ENCODE measurements at regions not wholly inside any gene's neighbourhood (a gene's known extent, or its start where the extent isn't known, plus 50 kb on each side); places are given as distances from the start of the nearest gene placed in this dataset.
A peak's percentile ranks its signal among the peaks of the same experiment; 100 is the strongest.

DNA sequence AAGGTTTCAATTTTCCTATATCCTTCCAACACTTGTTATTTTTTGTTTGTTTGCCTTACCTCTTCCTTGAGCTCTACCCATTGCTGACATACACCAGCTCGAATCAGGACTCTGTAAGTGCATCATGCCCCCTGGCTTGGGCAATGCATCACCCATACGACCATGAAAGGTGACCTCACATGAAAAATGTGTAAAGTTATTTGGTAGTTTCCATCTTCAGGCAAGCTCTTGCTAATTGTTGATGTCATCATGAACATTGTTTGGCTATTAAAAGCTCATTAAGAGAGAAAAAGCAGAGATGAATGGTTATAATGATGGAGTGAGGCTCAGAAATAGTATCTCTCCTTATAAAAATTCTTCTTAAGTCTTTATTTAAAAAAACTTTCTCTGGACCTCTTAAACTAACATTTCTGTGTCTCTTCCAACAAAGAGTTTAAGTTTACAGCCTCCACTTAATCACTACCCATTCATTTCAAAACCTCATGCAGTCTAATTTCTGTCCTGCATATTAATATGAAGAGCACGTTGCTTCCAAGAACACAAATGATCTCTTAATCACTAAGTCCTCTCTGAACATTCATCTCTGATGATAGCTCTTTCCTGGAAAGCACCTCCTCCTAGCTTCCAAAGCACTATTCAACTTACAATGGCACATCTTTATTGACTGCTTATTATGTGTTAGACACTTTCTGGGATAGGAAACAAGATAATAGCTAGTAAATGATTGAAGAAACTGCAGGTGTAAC, 236.3 kb downstream of the NFKBIZ start:
- Histone ChIP-seq H3K27ac (no peak overlapping the region), H3K9me3 (no peaks in the 10 kb centered on the region), H3K27me3 (no peaks in the 10 kb centered on the region), H3K36me3 (no peaks in the 10 kb centered on the region), H3K4me3 (no peak overlapping the region), H3K4me1 (peaks cover 15 to 20% of the 10 kb centered on the region in 2 donors)
- TF ChIP-seq, protein P1, sequence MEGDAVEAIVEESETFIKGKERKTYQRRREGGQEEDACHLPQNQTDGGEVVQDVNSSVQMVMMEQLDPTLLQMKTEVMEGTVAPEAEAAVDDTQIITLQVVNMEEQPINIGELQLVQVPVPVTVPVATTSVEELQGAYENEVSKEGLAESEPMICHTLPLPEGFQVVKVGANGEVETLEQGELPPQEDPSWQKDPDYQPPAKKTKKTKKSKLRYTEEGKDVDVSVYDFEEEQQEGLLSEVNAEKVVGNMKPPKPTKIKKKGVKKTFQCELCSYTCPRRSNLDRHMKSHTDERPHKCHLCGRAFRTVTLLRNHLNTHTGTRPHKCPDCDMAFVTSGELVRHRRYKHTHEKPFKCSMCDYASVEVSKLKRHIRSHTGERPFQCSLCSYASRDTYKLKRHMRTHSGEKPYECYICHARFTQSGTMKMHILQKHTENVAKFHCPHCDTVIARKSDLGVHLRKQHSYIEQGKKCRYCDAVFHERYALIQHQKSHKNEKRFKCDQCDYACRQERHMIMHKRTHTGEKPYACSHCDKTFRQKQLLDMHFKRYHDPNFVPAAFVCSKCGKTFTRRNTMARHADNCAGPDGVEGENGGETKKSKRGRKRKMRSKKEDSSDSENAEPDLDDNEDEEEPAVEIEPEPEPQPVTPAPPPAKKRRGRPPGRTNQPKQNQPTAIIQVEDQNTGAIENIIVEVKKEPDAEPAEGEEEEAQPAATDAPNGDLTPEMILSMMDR (IDR thresholded peaks at IDR 0.05 in 4 of 5, conservative IDR thresholded peaks at IDR 0.05 in 1 of 5): no peak
- TF ChIP-seq POLR2A (IDR thresholded peaks at IDR 0.05): no peak
- in situ Hi-C loops (cut with MboI; ENCODE audit: low sequenced_read_pairs in 4 of 4) (no loop called here), intact Hi-C loops (cut with DNase I; ENCODE audit: low total_unique reads) (loop anchor here (10.0 kb wide), 1 partner anchor 281 kb away; no protein-coding TSS in a partner anchor)
- ATAC-seq: no peak
- DNase-seq: no peak

DNA sequence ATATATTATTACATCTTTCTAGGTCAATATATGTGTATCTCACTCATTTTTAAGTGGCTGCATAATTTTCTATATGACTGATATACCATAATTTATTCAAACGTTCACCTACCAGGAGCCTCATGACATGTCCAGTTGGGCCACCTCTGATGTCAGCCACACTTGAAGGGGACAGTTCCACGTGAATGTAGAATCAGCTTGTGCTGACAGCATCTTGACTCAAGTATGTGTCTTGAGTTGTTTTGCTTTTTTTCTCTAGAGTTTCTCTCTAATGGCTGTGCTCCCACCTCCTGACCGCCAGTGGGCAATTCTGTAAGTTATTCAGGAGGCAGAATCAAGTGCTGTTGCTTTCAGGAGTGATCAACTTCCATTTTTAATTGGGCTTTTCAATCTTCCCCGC, 237.9 kb downstream of the NFKBIZ start:
- H3K27ac ChIP-seq: no peak overlapping the region
- in situ Hi-C loops (cut with MboI; ENCODE audit: low sequenced_read_pairs in 4 of 4) (no loop called here), intact Hi-C loops (cut with DNase I; ENCODE audit: low total_unique reads) (loop anchor here (10.0 kb wide), 1 partner anchor 282 kb away; no protein-coding TSS in a partner anchor)
- H3K27me3 ChIP-seq: no peaks in the 10 kb centered on the region
- ATAC-seq (no peak), DNase-seq (no peak)
- H3K4me1 ChIP-seq: peaks cover 20 to 28% of the 10 kb centered on the region in 2 donors
- H3K4me3 ChIP-seq: no peak overlapping the region
- H3K9me3 ChIP-seq: no peaks in the 10 kb centered on the region
- no peaks in the 10 kb centered on the region for H3K36me3 ChIP-seq
- TF ChIP-seq POLR2A (IDR thresholded peaks at IDR 0.05): no peak
- TF ChIP-seq, protein P1 (IDR thresholded peaks at IDR 0.05 in 4 of 5, conservative IDR thresholded peaks at IDR 0.05 in 1 of 5): no peak

DNA sequence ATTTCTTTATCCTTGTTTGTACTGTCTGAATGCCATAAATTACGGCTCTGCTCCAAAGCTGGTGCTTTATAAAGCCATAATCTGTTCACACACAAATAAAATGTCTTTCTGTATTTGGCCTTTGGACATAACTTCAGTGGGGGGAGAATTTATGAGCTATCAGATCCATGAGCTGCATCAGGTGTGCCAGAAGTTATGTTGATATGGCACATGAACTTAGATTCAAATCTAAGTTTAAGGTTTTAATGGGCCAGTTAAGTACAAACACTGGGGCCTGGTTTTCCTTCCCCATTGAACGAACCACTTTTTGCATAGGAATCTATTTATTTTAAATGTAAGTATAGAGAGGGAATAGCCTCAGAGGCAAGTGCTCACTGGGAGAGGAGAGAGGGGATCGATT, 239.9 kb downstream of the NFKBIZ start:
- peaks cover 20 to 28% of the 10 kb centered on the region in 2 donors for H3K4me1 ChIP-seq
- no peaks in the 10 kb centered on the region for H3K9me3 ChIP-seq
- in situ Hi-C loops (cut with MboI; ENCODE audit: low sequenced_read_pairs in 4 of 4) (no loop called here), intact Hi-C loops (cut with DNase I; ENCODE audit: low total_unique reads) (loop anchor here (10.0 kb wide), 1 partner anchor 284 kb away; no protein-coding TSS in a partner anchor)
- ATAC-seq: no peak
- DNase-seq: no peak
- no peaks in the 10 kb centered on the region for H3K27me3 ChIP-seq
- H3K27ac ChIP-seq: peak overlapping the region; percentile 69 to 81 (median 75)
- no peaks in the 10 kb centered on the region for H3K36me3 ChIP-seq
- TF ChIP-seq POLR2A (IDR thresholded peaks at IDR 0.05): no peak
- TF ChIP-seq, protein P1 (IDR thresholded peaks at IDR 0.05 in 4 of 5, conservative IDR thresholded peaks at IDR 0.05 in 1 of 5): no peak
- no peak overlapping the region for H3K4me3 ChIP-seq

DNA sequence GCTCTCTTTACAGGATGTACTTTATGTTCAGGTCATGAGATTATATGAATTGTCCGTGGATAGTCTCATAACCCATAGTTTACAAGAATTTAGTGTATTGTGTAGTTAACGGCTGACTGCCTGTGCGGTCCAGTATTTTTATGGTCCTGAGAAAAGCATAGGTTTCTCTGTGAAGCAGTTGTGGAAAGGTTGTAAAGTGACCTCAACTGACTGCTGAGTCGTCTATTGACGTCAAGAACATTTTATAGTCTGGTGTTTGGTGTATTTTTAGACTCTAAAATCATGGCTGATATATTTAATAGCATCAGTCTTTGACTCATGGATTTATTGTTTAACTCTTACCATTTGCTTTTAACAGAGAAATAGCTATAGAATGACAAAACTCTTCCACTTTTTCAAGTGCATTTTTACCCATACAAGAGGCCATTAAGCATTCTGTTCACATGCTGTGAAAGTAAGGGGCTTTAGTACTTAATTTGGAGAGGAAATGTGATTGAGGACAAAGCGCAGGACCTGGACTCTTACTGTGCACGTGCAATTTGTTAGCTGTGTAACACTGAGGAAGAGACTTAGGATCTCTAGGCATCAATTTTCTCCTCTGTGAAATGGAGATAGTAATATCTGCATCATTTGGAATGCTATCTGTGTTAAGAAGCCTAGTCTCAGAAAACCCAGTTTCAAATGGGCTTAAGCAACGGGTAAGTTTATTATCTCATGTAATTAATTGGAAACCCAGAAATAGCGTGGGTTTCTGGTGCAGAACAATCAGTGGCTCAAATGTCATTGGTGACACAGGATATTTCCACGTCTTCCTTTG, 240.8 kb downstream of the NFKBIZ start:
- in situ Hi-C loops (cut with MboI; ENCODE audit: low sequenced_read_pairs in 4 of 4) (no loop called here), intact Hi-C loops (cut with DNase I; ENCODE audit: low total_unique reads) (loop anchor here (10.0 kb wide), 1 partner anchor 285 kb away; no protein-coding TSS in a partner anchor)
- H3K36me3 ChIP-seq: no peaks in the 10 kb centered on the region
- H3K27ac ChIP-seq: peak overlapping the region; percentile 69 to 81 (median 75)
- peak overlapping the region in 2 of 4 donors; percentile 3 to 20 for H3K4me3 ChIP-seq
- peak in 1 of 2 donors; percentile 30 for TF ChIP-seq POLR2A (IDR thresholded peaks at IDR 0.05)
- TF ChIP-seq, protein P1 (IDR thresholded peaks at IDR 0.05 in 4 of 5, conservative IDR thresholded peaks at IDR 0.05 in 1 of 5): no peak
- no peaks in the 10 kb centered on the region for H3K27me3 ChIP-seq
- ATAC-seq (peak; percentile 87 to 90), DNase-seq (no peak)
- peaks cover 20 to 28% of the 10 kb centered on the region in 2 donors for H3K4me1 ChIP-seq
- H3K9me3 ChIP-seq: no peaks in the 10 kb centered on the region

All from gastrocnemius medialis (tissue), 4 donors.